HEK293T (cell line): ENCODE measurements at regions not wholly inside any gene's neighbourhood (a gene's known extent, or its start where the extent isn't known, plus 50 kb on each side); places are given as distances from the start of the nearest gene placed in this dataset.

Experiments
- CTCF ChIA-PET: fragments of 350-600 bp; formaldehyde crosslinking; extraction: SDS; loops from one replicate; lab custom pipeline; 2021; ENCODE audit warnings: antibody characterized with exemption, inconsistent platforms; lab: Yijun Ruan, JAX
- POLR2A ChIA-PET: fragments of 350-600 bp; formaldehyde crosslinking; extraction: SDS; loops from one replicate; lab custom pipeline; 2020; ENCODE audit warnings: antibody characterized with exemption, inconsistent platforms; lab: Yijun Ruan, JAX
- DNase-seq: peaks from one replicate; pipeline ENCODE4 v3.0.0; 2012; ENCODE audit warnings: mixed read lengths; ENCODE audit errors: extremely low spot score
- ARNT ChIP-seq: fragments of 450-650 bp; IDR thresholded peaks from 2 replicates; pipeline ENCODE4 v1.6.1; 2017; ENCODE audit warnings: mild to moderate bottlenecking
- BHLHE40 ChIP-seq: fragments of 450-650 bp; IDR thresholded peaks from 2 replicates; pipeline ENCODE4 v1.6.1; 2016; ENCODE audit warnings: mild to moderate bottlenecking, moderate library complexity, borderline replicate concordance
- CTBP1 ChIP-seq: fragments of 450-650 bp; IDR thresholded peaks from 2 replicates; pipeline ENCODE4 v1.6.1; 2016; ENCODE audit warnings: borderline replicate concordance
- ELF4 ChIP-seq: fragments of 450-650 bp; IDR thresholded peaks from 2 replicates; pipeline ENCODE4 v1.6.1; 2017; ENCODE audit warnings: antibody characterized with exemption
- FOXA1 ChIP-seq: fragments of 450-650 bp; IDR thresholded peaks from 2 replicates; pipeline ENCODE4 v1.6.1; 2016; ENCODE audit warnings: mild to moderate bottlenecking
- FOXK2 ChIP-seq: fragments of 450-650 bp; IDR thresholded peaks from 2 replicates; pipeline ENCODE4 v1.6.1; 2016; ENCODE audit warnings: mild to moderate bottlenecking
- FOXM1 ChIP-seq: fragments of 450-650 bp; IDR thresholded peaks from 2 replicates; pipeline ENCODE4 v1.6.1; 2017; ENCODE audit warnings: mild to moderate bottlenecking, borderline replicate concordance
- HDGF ChIP-seq: fragments of 450-650 bp; IDR thresholded peaks from 2 replicates; pipeline ENCODE4 v1.6.1; 2017; ENCODE audit warnings: antibody characterized with exemption, borderline replicate concordance
- L3MBTL2 ChIP-seq: fragments of 450-650 bp; conservative IDR thresholded peaks from 2 replicates; pipeline ENCODE4 v1.6.1; 2016; ENCODE audit warnings: mild to moderate bottlenecking
- LEF1 ChIP-seq: fragments of 450-650 bp; IDR thresholded peaks from 2 replicates; pipeline ENCODE4 v1.6.1; 2017; ENCODE audit warnings: mild to moderate bottlenecking, borderline replicate concordance
- NFRKB ChIP-seq: fragments of 450-650 bp; IDR thresholded peaks from 2 replicates; pipeline ENCODE4 v1.6.1; 2016; ENCODE audit warnings: mild to moderate bottlenecking, moderate library complexity
- PKNOX1 ChIP-seq: fragments of 450-650 bp; IDR thresholded peaks from 2 replicates; pipeline ENCODE4 v1.6.1; 2016
- SP1 ChIP-seq: fragments of 450-650 bp; IDR thresholded peaks from 2 replicates; pipeline ENCODE4 v1.6.1; 2017
- SUZ12 ChIP-seq: fragments of 450-650 bp; IDR thresholded peaks from 2 replicates; pipeline ENCODE4 v1.6.1; 2016; ENCODE audit warnings: mild to moderate bottlenecking
- TARDBP ChIP-seq: fragments of 450-650 bp; IDR thresholded peaks from 2 replicates; pipeline ENCODE4 v1.6.1; 2016
- ZNF384 ChIP-seq: fragments of 450-650 bp; IDR thresholded peaks from 2 replicates; pipeline ENCODE4 v1.6.1; 2016

- ChIA-PET POLR2A (no interaction called here), CTCF (no interaction called here)
- TF ChIP-seq FOXK2 (no peak), PKNOX1 (peak; percentile 75), L3MBTL2 (no peak), NFRKB (no peak)
- no peak for DNase-seq
Observed at GRCh38 chr10:14468023-14468441, 137.3 kb upstream of the FRMD4A start.

- CTCF ChIA-PET = no interaction called here
- TF ChIP-seq PKNOX1 (peak; percentile 6; the same call in 1 of the 2 replicates), TARDBP (no peak), SP1 (no peak), BHLHE40 (no peak)
- POLR2A ChIA-PET = no interaction called here
- no peak for DNase-seq
Observed at GRCh38 chr10:14466257-14466656, 135.5 kb upstream of the FRMD4A start.

- ChIA-PET CTCF (interaction anchor here (0.6 kb wide), 1 partner anchor 428 kb away, joined by 3 read pairs; no protein-coding TSS in a partner anchor), POLR2A (no interaction called here)
- TF ChIP-seq FOXM1 = no peak
- no peak for TF ChIP-seq SP1
- TF ChIP-seq TARDBP = no peak
- TF ChIP-seq L3MBTL2 = no peak
- no peak for TF ChIP-seq SUZ12
- no peak for TF ChIP-seq LEF1
- no peak for TF ChIP-seq HDGF
- no peak for TF ChIP-seq BHLHE40
- TF ChIP-seq CTBP1 = no peak
- TF ChIP-seq NFRKB = no peak
- TF ChIP-seq PKNOX1 = no peak
- no peak for TF ChIP-seq ARNT
- TF ChIP-seq FOXK2 = no peak
- TF ChIP-seq FOXA1 = no peak
- no peak for TF ChIP-seq ZNF384
- TF ChIP-seq ELF4 = no peak
- no peak for DNase-seq
Observed at GRCh38 chr10:14460447-14460846, 129.7 kb upstream of the FRMD4A start.

- POLR2A ChIA-PET = no interaction called here
- CTCF ChIA-PET = interaction anchor here (0.6 kb wide), 1 partner anchor 427 kb away, joined by 3 read pairs; no protein-coding TSS in a partner anchor
- no peak for DNase-seq
- no peak for TF ChIP-seq LEF1
- no peak for TF ChIP-seq FOXK2
- no peak for TF ChIP-seq HDGF
- TF ChIP-seq L3MBTL2 = no peak
- no peak for TF ChIP-seq ELF4
- no peak for TF ChIP-seq FOXM1
- no peak for TF ChIP-seq NFRKB
- TF ChIP-seq SUZ12 = no peak
- TF ChIP-seq ARNT = no peak
- TF ChIP-seq SP1 = no peak
- no peak for TF ChIP-seq ZNF384
- no peak for TF ChIP-seq CTBP1
- TF ChIP-seq PKNOX1 = no peak
- no peak for TF ChIP-seq BHLHE40
- no peak for TF ChIP-seq TARDBP
- no peak for TF ChIP-seq FOXA1
Observed at GRCh38 chr10:14459665-14460064, 128.9 kb upstream of the FRMD4A start.

- TF ChIP-seq HDGF (no peak), CTBP1 (no peak), PKNOX1 (no peak), BHLHE40 (no peak), ARNT (no peak), SUZ12 (no peak), FOXK2 (no peak), FOXM1 (no peak), ELF4 (no peak), L3MBTL2 (no peak), TARDBP (no peak), NFRKB (no peak), ZNF384 (no peak), LEF1 (no peak), SP1 (no peak)
- ChIA-PET POLR2A (no interaction called here), CTCF (no interaction called here)
- DNase-seq = no peak
Observed at GRCh38 chr10:14456870-14457266, 126.1 kb upstream of the FRMD4A start.
